Activated CD4-positive, alpha-beta memory T cell treated with anti-CD3 and anti-CD28 coated beads for 36 hours (primary cell): ENCODE measurements at regions not wholly inside any gene's neighbourhood (a gene's known extent, or its start where the extent isn't known, plus 50 kb on each side); places are given as distances from the start of the nearest gene placed in this dataset.
"Not testable (repeated sequence)": the region's sequence is repeated elsewhere in the genome, so short reads cannot be mapped to it uniquely, and the experiment has no call there.

Experiments used
- CTCF ChIA-PET: fragments of 350-600 bp; sonication (Branson Sonifier 250); formaldehyde crosslinking; loops from one replicate; lab custom pipeline; 2021; ENCODE audit warnings: antibody characterized with exemption, inconsistent platforms; lab: Charles Lee
- POLR2A ChIA-PET: fragments of 350-600 bp; sonication (Branson Sonifier 250); formaldehyde crosslinking; loops from one replicate; lab custom pipeline; 2021; ENCODE audit warnings: antibody characterized with exemption; lab: Charles Lee
- DNase-seq: peaks from one replicate; pipeline ENCODE4 v3.0.0-alpha.2; 2020
- H3K27ac Mint-ChIP-seq: one replicate; pipeline ENCODE4 v1.8.0; 2021; ENCODE audit warnings: mixed read lengths
- H3K27me3 Mint-ChIP-seq: one replicate; pipeline ENCODE4 v1.8.0; 2021; ENCODE audit warnings: mixed read lengths
- H3K36me3 Mint-ChIP-seq: one replicate; pipeline ENCODE4 v1.8.0; 2021; ENCODE audit warnings: mixed read lengths
- H3K4me1 Mint-ChIP-seq: one replicate; pipeline ENCODE4 v1.8.0; 2021; ENCODE audit warnings: low read depth, mixed read lengths
- H3K4me3 Mint-ChIP-seq: one replicate; pipeline ENCODE4 v1.8.0; 2021; ENCODE audit warnings: mild to moderate bottlenecking, mixed read lengths
- H3K9me3 Mint-ChIP-seq: one replicate; pipeline ENCODE4 v1.8.0; 2021; ENCODE audit warnings: mixed read lengths
- intact Hi-C: fragments of 100-400 bp; cut with micrococcal nuclease; formaldehyde crosslinking; loops from one replicate; pipeline ENCODE4 v1.15.1; 2023

DNA sequence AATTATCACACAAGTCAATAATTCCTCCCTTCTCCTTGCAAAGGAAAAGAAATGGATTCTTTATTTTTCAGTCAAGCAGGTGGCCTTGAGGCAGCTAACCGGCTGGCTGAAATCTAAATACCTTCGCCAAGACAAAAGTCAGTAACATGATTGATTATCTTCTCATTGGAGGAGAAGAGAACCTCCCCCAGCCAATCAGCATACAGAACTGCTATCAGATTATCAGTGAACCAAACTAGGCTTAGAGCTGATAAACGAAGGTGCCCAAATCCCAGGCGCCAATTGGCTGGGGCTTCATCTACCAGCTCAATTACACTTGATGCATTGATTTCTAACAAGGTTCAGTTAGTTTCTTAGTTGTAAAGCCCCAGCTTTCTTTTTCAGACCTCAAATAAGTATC lies 152.4 kb upstream of the NOCT start:
- Mint-ChIP-seq H3K27me3 (no peaks in the 10 kb centered on the region), H3K9me3 (no peaks in the 10 kb centered on the region), H3K4me1 (peaks cover 1% of the 10 kb centered on the region), H3K36me3 (no peaks in the 10 kb centered on the region), H3K4me3 (no peak overlapping the region), H3K27ac (no peak overlapping the region)
- no peak for DNase-seq
- ChIA-PET CTCF (no interaction called here), POLR2A (no interaction called here)
- intact Hi-C loops: no loop called here

DNA sequence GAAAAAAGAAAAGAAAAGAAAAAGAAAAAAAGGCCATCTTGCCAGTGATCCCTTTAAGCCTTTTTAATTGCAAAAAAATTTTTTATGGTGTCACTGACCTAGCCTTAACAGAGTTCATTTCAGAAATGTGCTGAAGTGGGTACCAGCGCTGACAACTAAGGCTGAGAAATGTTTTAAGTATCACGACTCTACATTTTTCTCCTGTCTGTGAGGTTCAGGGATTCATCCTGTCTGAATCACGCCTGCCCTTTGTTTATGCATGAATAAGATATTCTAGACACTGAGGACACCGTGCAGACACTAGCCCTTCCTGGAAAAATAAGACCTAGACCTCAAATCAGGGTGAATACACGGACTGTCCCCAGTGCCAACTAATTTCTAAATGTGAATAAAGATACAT lies 154.4 kb upstream of the NOCT start:
- no peak overlapping the region for H3K4me3 Mint-ChIP-seq
- intact Hi-C loops: no loop called here
- ChIA-PET CTCF (interaction anchor here (2.1 kb wide), 1 partner anchor 11 kb away, joined by 6 read pairs; no protein-coding TSS in a partner anchor), POLR2A (no interaction called here)
- H3K27me3 Mint-ChIP-seq: no peaks in the 10 kb centered on the region
- H3K27ac Mint-ChIP-seq: no peak overlapping the region
- no peak for DNase-seq
- no peaks in the 10 kb centered on the region for H3K9me3 Mint-ChIP-seq
- H3K4me1 Mint-ChIP-seq: peaks cover 1% of the 10 kb centered on the region
- no peaks in the 10 kb centered on the region for H3K36me3 Mint-ChIP-seq

DNA sequence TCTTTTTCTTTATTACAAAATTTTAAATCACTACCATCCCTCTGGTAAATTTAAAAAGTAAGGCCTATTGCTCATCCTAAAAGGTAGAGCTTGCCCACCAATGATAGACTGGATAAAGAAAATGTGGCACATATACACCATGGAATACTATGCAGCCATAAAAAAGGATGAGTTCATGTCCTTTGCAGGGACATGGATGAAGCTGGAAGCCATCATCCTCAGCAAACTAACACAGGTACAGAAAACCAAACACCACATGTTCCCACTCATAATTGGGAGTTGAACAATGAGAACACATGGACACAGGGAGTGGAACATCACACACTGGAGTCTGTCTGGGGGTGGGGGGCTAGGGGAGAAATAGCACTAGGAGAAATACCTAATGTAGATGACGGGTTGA lies 155.2 kb upstream of the NOCT start:
- H3K9me3 Mint-ChIP-seq, DNase-seq, H3K4me1 Mint-ChIP-seq, H3K27ac Mint-ChIP-seq, intact Hi-C loops, H3K27me3 Mint-ChIP-seq, POLR2A ChIA-PET, H3K4me3 Mint-ChIP-seq, H3K36me3 Mint-ChIP-seq: not testable (repeated sequence)
- CTCF ChIA-PET: interaction anchor here (1.3 kb wide), 1 partner anchor 11 kb away, joined by 6 read pairs; no protein-coding TSS in a partner anchor

DNA sequence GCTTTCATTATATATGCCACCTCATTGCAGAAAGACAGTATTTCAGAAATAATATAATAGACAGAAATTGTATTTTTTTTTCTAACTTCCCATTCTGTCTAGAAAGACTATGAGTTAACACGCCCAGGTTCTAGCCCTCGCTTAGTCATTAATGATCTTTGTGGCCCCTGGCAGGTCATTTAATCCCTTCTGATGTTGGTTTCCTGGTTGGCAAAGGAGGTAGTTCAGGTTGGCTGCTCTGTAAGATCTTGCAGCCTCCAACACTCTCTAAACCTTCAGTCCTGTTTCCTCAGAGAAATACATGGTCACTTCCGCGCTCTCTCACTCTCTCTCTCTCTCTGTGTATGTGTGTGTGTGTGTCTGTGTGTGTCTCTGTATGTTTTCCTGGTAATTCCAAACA lies 156.3 kb upstream of the NOCT start:
- H3K27ac Mint-ChIP-seq: no peak overlapping the region
- no peaks in the 10 kb centered on the region for H3K9me3 Mint-ChIP-seq
- no peak overlapping the region for H3K4me3 Mint-ChIP-seq
- no peaks in the 10 kb centered on the region for H3K4me1 Mint-ChIP-seq
- intact Hi-C loops: no loop called here
- POLR2A ChIA-PET: no interaction called here
- CTCF ChIA-PET: interaction anchor here (1.3 kb wide), 1 partner anchor 12 kb away, joined by 6 read pairs; no protein-coding TSS in a partner anchor
- H3K36me3 Mint-ChIP-seq: no peaks in the 10 kb centered on the region
- H3K27me3 Mint-ChIP-seq: no peaks in the 10 kb centered on the region
- no peak for DNase-seq

DNA sequence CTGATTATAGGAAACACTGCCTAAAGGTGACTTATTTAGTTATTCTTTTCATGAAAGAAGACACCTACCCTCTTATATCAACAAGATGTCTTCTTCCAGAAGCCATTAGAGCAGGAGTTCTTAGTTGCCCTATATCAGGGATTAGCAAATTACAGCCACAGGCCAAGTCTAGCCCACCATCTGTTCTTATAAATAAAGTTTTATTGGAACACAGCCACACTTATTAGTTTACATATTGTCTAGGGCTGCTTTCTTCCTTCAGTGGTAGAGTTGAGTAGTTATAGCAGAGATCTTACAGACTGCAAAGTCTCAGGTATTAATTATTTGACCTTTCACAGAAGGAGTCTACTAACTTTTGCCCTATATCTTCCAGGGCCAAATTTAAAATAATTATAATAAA lies 157.2 kb upstream of the NOCT start:
- intact Hi-C loops: no loop called here
- DNase-seq: no peak
- ChIA-PET POLR2A (no interaction called here), CTCF (no interaction called here)
- H3K27ac Mint-ChIP-seq: no peak overlapping the region
- H3K9me3 Mint-ChIP-seq: no peaks in the 10 kb centered on the region
- H3K27me3 Mint-ChIP-seq: no peaks in the 10 kb centered on the region
- no peaks in the 10 kb centered on the region for H3K4me1 Mint-ChIP-seq
- H3K4me3 Mint-ChIP-seq: no peak overlapping the region
- H3K36me3 Mint-ChIP-seq: no peaks in the 10 kb centered on the region

DNA sequence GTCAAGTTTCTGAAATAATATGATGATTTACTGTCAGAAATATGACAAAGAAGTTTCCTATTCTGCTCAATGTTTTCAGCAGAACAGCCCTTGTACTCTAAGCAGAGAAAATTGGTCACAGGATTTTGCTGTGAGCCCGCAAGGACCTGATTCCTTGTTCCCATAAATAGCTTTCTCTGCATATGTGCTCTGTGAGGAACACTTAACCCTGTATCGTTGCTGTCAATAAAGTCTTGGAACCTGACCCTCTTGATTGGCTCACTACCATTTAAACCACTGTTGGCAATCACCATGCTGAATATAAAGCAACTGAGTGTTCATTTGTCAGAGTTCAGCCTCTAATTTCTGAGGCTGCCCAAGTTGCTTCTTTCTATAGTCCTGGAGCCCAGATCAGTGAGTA lies 158.2 kb upstream of the NOCT start:
- Mint-ChIP-seq H3K4me3 (no peak overlapping the region), H3K9me3 (no peaks in the 10 kb centered on the region), H3K36me3 (no peaks in the 10 kb centered on the region), H3K27me3 (no peaks in the 10 kb centered on the region), H3K27ac (no peak overlapping the region), H3K4me1 (no peaks in the 10 kb centered on the region)
- intact Hi-C loops: no loop called here
- ChIA-PET POLR2A (no interaction called here), CTCF (no interaction called here)
- no peak for DNase-seq

DNA sequence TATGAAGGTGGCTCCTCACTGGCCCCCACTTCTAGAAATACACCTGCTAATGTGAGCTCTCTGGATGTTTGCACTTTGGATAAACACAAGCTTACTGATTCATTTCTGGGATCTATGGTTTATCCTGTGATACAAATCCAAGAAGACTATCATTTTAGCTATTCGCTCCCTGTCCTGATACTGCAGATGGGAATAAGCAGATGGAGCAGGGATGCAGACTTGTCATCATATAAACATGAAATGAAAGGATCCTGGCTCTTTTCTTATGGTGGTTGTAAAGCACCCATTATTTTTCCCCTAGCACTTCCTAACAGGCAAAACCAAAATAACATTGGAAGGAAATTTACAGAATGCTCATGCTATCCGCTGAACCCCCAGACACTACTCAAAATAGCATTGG lies 162.9 kb upstream of the NOCT start:
- POLR2A ChIA-PET: no interaction called here
- Mint-ChIP-seq H3K4me1 (peaks cover 3% of the 10 kb centered on the region), H3K27me3 (peaks cover 1% of the 10 kb centered on the region), H3K4me3 (no peak overlapping the region), H3K36me3 (no peaks in the 10 kb centered on the region), H3K9me3 (no peaks in the 10 kb centered on the region), H3K27ac (no peak overlapping the region)
- CTCF ChIA-PET: interaction anchor here (1.4 kb wide), 1 partner anchor 18 kb away, joined by 4 read pairs; no protein-coding TSS in a partner anchor
- DNase-seq: no peak
- intact Hi-C loops: no loop called here

DNA sequence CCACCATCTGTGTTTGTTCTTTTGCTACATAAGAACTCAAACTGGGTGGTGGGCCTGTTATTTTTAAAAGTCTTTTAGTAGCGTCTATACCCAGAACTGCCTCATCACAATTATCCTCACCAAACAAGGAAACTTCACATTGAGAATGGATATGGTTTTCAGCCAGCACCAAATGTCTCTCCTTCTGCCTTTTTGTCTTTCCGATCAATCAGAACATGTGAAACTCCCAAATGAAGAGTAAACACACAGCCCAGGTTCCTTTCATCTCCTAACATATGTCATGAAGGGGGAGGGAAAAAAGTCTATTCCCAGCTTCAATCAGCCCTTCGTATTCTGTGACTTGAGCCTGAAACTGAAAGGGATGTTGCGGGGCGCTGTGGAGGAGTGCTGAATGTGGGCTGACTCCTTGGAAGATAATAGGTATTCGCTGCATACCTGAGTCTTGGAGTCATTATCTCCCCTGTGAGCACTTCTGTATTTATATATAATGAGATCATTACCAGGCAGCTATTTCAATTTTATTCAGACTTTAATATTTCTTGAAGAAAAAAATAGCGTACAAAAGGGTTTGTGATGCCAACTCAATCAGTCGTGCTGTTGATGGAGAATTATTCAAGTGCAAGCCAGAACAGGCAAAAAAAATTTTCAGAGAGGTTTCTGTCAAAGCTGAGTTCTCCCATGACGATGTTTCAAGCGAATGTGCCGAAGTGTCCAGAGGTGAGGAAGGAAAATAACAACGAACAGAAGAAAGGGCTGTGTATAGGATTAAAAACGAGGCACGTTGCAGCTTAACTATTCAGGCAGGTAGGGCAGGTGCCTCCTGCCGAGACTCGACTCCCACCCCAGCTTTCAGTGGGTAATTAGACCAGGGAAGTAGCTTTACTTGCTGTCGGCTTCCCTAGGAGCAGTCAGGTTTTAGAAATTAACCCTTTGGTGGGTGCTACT lies 163.9 kb upstream of the NOCT start:
- CTCF ChIA-PET: interaction anchor here (1.4 kb wide), 1 partner anchor 19 kb away, joined by 4 read pairs; no protein-coding TSS in a partner anchor
- intact Hi-C loops: no loop called here
- POLR2A ChIA-PET: no interaction called here
- Mint-ChIP-seq H3K27ac (no peak overlapping the region), H3K36me3 (no peaks in the 10 kb centered on the region), H3K4me1 (peaks cover 3% of the 10 kb centered on the region), H3K4me3 (no peak overlapping the region), H3K27me3 (peaks cover 1% of the 10 kb centered on the region), H3K9me3 (no peaks in the 10 kb centered on the region)
- DNase-seq: no peak

DNA sequence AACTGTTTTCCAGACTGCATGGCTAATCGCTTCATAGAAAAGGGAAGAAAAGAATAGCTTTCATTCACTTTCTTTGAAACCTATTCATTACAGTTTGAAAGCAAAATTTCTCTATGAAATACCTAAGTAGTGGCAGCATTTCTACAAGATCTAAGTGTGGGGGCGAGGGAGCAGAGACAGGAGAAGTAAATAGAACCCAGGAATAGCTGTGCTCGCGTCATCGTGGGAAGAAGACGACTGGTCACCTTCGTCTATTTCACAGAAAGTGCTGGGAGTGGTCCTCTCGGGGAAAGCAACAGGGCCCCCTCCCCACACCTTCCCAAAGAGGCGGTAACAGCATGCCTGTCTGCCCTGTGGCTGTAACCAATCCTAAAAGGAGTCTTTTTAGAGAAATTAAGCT lies 169.9 kb upstream of the NOCT start:
- H3K27ac Mint-ChIP-seq: no peak overlapping the region
- no peaks in the 10 kb centered on the region for H3K36me3 Mint-ChIP-seq
- ChIA-PET CTCF (interaction anchor here (1.3 kb wide), 1 partner anchor 26 kb away, joined by 5 read pairs; no protein-coding TSS in a partner anchor), POLR2A (no interaction called here)
- intact Hi-C loops: no loop called here
- peaks cover 8% of the 10 kb centered on the region for H3K27me3 Mint-ChIP-seq
- no peak for DNase-seq
- no peaks in the 10 kb centered on the region for H3K9me3 Mint-ChIP-seq
- H3K4me1 Mint-ChIP-seq: no peaks in the 10 kb centered on the region
- H3K4me3 Mint-ChIP-seq: no peak overlapping the region

DNA sequence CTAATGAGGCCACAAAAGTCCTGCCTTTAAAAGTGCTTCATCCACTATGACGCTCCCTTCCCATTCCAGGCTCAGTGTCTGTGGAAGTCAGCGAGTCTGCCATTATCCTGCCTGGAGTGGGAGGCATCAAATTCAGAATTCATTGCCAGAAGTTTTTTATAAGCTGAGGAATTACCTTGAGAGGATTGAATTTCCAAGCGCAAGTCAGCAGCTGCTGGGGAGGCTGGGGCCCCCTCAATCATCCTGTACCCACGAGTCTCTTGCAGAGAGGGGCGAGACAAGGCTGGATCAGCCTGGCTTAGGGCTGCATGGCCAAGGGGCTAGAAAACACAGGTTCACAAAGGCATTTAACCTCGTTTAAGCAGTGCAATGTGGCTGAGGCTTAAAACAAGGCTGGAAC lies 170.5 kb upstream of the NOCT start:
- Mint-ChIP-seq H3K36me3 (no peaks in the 10 kb centered on the region), H3K27me3 (peaks cover 9% of the 10 kb centered on the region), H3K4me1 (no peaks in the 10 kb centered on the region), H3K27ac (no peak overlapping the region), H3K4me3 (no peak overlapping the region), H3K9me3 (no peaks in the 10 kb centered on the region)
- CTCF ChIA-PET: interaction anchor here (1.6 kb wide), 1 partner anchor 26 kb away, joined by 4 read pairs; no protein-coding TSS in a partner anchor
- POLR2A ChIA-PET: no interaction called here
- no peak for DNase-seq
- intact Hi-C loops: no loop called here

DNA sequence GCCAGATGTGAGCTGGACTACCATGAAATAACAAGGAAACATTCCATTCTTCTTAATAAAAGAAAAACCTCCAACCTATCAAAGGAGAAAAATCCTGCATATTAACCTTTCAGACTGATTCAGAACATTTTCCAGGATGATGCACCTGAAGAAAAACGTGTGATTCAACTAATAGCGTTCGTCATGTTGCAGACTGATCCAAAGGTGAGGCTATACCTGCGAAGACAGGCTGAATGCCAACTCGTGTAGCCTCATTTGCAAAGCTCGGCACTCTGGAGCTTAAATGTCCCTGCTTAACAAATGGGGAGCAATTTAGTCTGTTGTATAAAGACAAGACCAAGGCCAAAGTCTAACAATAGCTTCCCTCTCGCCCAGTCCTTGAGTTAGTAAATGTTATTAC lies 172.0 kb upstream of the NOCT start:
- Mint-ChIP-seq H3K27me3 (peaks cover 8% of the 10 kb centered on the region), H3K9me3 (no peaks in the 10 kb centered on the region), H3K4me1 (no peaks in the 10 kb centered on the region), H3K4me3 (no peak overlapping the region), H3K36me3 (no peaks in the 10 kb centered on the region), H3K27ac (no peak overlapping the region)
- intact Hi-C loops: no loop called here
- ChIA-PET POLR2A (no interaction called here), CTCF (interaction anchor here (1.6 kb wide), 1 partner anchor 28 kb away, joined by 4 read pairs; no protein-coding TSS in a partner anchor)
- no peak for DNase-seq

DNA sequence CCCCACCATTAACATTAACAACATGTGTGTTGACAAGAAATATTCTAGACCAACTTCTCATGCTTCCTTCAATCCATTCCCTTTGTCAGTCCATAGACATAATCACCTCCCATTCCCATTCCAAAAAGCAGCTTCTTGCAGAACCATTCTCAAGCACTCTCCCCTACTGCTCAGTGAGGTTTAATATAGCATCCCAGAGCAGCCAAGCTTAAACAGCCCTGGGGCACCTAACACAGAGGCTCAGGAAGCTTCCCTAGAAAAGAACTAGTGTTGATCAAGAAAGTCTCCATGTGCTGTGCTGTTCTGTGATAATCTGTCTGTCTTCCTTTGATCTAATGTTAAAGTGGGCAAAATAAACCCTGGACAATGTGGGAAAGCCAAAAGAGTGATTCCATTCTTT lies 174.2 kb upstream of the NOCT start:
- no peak for DNase-seq
- Mint-ChIP-seq H3K27me3 (peaks cover 9% of the 10 kb centered on the region), H3K9me3 (no peaks in the 10 kb centered on the region), H3K36me3 (no peaks in the 10 kb centered on the region), H3K4me1 (no peaks in the 10 kb centered on the region), H3K27ac (no peak overlapping the region), H3K4me3 (no peak overlapping the region)
- ChIA-PET POLR2A (no interaction called here), CTCF (no interaction called here)
- intact Hi-C loops: no loop called here
